MCF 10A (cell line): ENCODE measurements at regions not wholly inside any gene's neighbourhood (a gene's known extent, or its start where the extent isn't known, plus 50 kb on each side); places are given as distances from the start of the nearest gene placed in this dataset.

Source experiments
- BruUV-seq: library from RNA; stranded (reverse); fragments of 400-500 nt; replicated peaks from 2 replicates; lab custom pipeline; 2021; lab: Mats Ljungman, UMichigan
- CTCF ChIA-PET: fragments of 300-600 bp; sonication (Branson Sonifier 250); formaldehyde crosslinking; extraction: SDS; loops from one replicate; lab custom pipeline; 2021; ENCODE audit warnings: antibody characterized with exemption, inconsistent platforms; lab: Yijun Ruan, JAX
- POLR2A ChIA-PET: fragments of 300-600, 350-650 bp; sonication (Branson Sonifier 250); formaldehyde crosslinking; extraction: SDS; loops from one replicate; lab custom pipeline; 2020; ENCODE audit warnings: antibody characterized with exemption, inconsistent platforms; lab: Yijun Ruan, JAX
- DNase-seq: peaks from one replicate; pipeline ENCODE4 v3.0.0-alpha.2; 2018; ENCODE audit not compliant: unreplicated experiment
- H3K27ac Mint-ChIP-seq: one replicate; pipeline ENCODE4 v1.8.0; 2022; ENCODE audit warnings: mild to moderate bottlenecking, low read depth, mixed read lengths; ENCODE audit not compliant: unreplicated experiment
- H3K27me3 Mint-ChIP-seq: one replicate; pipeline ENCODE4 v1.8.0; 2022; ENCODE audit warnings: mixed read lengths; ENCODE audit not compliant: insufficient read depth, unreplicated experiment
- H3K36me3 Mint-ChIP-seq: one replicate; pipeline ENCODE4 v1.8.0; 2022; ENCODE audit warnings: mild to moderate bottlenecking, moderate library complexity, mixed read lengths; ENCODE audit not compliant: insufficient read depth, unreplicated experiment
- H3K4me1 Mint-ChIP-seq: one replicate; pipeline ENCODE4 v1.8.0; 2022; ENCODE audit warnings: mixed read lengths; ENCODE audit not compliant: insufficient read depth, unreplicated experiment
- H3K4me3 Mint-ChIP-seq: one replicate; pipeline ENCODE4 v1.8.0; 2022; ENCODE audit warnings: mild to moderate bottlenecking, moderate library complexity, mixed read lengths; ENCODE audit not compliant: unreplicated experiment
- H3K9me3 Mint-ChIP-seq: one replicate; pipeline ENCODE4 v1.8.0; 2022; ENCODE audit warnings: mixed read lengths; ENCODE audit not compliant: unreplicated experiment
- intact Hi-C: fragments of 100-400 bp; cut with micrococcal nuclease; formaldehyde crosslinking; loops from 2 replicates; pipeline ENCODE4 v1.14.1; 2022
- TF ChIP-seq, protein P1 (sequence below): fragments of 200-600 bp; IDR thresholded peaks from one replicate; pipeline ENCODE4 v1.8.0; 2022; ENCODE audit warnings: antibody characterized with exemption, mild to moderate bottlenecking; ENCODE audit not compliant: unreplicated experiment

DNA sequence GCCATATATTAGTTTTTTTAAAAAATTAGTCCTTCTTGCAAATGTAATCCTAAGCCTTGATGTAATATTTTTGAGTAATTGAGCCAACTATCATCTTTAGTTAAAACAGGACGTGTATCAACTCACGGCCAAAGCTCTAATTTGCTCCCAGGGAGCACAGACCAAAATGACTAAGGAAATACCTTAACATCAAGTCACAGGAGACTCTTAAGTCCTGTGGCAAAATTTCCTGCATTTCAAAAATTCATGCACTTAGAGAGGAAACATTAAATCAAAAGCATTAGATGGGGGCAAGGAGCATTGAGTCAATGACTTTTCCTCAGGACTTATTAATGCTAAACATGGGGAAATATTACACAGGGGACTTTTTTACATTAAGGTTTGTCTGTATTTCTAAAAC is 276.0 kb downstream of the MFSD1 start:
- no peaks in the 10 kb centered on the region for H3K4me1 Mint-ChIP-seq
- peaks cover 16% of the 10 kb centered on the region for H3K27me3 Mint-ChIP-seq
- POLR2A ChIA-PET: no interaction called here
- no peak overlapping the region for H3K4me3 Mint-ChIP-seq
- DNase-seq: peak; percentile 41
- CTCF ChIA-PET: no interaction called here
- H3K9me3 Mint-ChIP-seq: peaks cover 5% of the 10 kb centered on the region
- no peaks in the 10 kb centered on the region for H3K36me3 Mint-ChIP-seq
- H3K27ac Mint-ChIP-seq: no peak overlapping the region
- BruUV-seq: no TSS peak
- TF ChIP-seq, protein P1, sequence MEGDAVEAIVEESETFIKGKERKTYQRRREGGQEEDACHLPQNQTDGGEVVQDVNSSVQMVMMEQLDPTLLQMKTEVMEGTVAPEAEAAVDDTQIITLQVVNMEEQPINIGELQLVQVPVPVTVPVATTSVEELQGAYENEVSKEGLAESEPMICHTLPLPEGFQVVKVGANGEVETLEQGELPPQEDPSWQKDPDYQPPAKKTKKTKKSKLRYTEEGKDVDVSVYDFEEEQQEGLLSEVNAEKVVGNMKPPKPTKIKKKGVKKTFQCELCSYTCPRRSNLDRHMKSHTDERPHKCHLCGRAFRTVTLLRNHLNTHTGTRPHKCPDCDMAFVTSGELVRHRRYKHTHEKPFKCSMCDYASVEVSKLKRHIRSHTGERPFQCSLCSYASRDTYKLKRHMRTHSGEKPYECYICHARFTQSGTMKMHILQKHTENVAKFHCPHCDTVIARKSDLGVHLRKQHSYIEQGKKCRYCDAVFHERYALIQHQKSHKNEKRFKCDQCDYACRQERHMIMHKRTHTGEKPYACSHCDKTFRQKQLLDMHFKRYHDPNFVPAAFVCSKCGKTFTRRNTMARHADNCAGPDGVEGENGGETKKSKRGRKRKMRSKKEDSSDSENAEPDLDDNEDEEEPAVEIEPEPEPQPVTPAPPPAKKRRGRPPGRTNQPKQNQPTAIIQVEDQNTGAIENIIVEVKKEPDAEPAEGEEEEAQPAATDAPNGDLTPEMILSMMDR: no peak
- intact Hi-C loops: no loop called here

DNA sequence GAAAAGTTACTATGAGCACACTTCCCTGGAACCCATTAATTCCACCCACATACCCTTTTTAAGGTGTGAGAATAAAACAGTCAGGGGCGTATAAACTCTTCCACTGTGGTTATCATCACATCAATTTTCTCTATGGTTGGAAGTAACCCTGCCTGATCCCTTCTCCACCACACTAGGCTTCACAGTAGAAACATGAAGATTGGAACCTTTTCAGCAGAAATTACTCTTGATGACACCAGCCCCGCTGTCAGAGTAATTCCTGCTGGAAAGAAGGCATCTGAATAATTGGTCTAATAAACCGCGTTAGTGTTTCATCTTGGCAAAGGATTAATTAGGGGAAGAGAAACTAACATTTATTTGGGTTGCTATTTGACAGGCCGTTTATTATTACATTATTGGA is 278.4 kb downstream of the MFSD1 start:
- ChIA-PET POLR2A (no interaction called here), CTCF (no interaction called here)
- intact Hi-C loops: no loop called here
- H3K4me1 Mint-ChIP-seq: no peaks in the 10 kb centered on the region
- H3K27me3 Mint-ChIP-seq: no peaks in the 10 kb centered on the region
- no peak overlapping the region for H3K27ac Mint-ChIP-seq
- TF ChIP-seq, protein P1: no peak
- peaks cover 5% of the 10 kb centered on the region for H3K9me3 Mint-ChIP-seq
- no peaks in the 10 kb centered on the region for H3K36me3 Mint-ChIP-seq
- BruUV-seq: no TSS peak
- no peak for DNase-seq
- no peak overlapping the region for H3K4me3 Mint-ChIP-seq

DNA sequence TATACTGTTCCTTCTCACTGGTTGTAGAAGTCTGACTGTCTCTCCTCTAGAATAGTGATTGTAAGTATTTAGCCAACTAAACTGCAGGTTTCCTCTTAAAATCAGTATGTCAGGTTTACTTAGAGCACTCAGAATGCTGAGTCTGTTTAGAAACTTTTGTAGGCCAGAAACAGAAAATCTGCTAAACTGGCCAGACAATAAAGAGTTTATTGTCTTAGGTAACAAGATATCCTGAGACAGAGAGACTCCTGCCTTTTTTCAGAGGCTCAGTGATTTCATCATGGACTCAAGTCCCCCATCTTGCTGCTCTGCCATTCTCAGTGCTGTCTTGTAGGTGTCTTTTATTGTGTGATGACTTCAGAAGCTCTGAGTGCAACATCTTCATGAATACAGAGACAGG is 279.0 kb downstream of the MFSD1 start:
- Mint-ChIP-seq H3K27ac (no peak overlapping the region), H3K4me1 (no peaks in the 10 kb centered on the region), H3K27me3 (no peaks in the 10 kb centered on the region), H3K36me3 (no peaks in the 10 kb centered on the region), H3K4me3 (no peak overlapping the region), H3K9me3 (peaks cover 5% of the 10 kb centered on the region)
- ChIA-PET POLR2A (no interaction called here), CTCF (no interaction called here)
- intact Hi-C loops: no loop called here
- TF ChIP-seq, protein P1: no peak
- no TSS peak for BruUV-seq
- no peak for DNase-seq

DNA sequence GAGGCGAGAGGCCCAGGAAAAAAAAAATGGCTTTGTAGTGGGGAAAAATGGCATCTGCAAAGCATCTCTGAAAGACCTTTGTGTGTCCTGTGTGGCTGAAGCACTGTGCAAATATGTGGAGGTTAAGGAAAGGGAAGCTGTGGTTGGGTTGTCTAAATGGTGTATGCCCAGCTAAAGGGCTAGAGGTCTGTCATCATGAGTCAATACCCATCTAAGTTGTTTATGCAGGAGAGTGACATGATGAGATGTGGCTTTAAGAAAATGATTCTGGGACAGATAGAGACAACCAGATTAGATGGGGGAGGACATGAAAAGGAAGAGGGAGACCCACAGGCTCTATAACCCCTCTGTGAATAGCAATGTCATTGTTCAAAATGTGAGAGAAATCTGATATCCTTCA is 280.7 kb downstream of the MFSD1 start:
- no TSS peak for BruUV-seq
- Mint-ChIP-seq H3K4me1 (no peaks in the 10 kb centered on the region), H3K36me3 (no peaks in the 10 kb centered on the region), H3K27me3 (no peaks in the 10 kb centered on the region), H3K27ac (no peak overlapping the region), H3K4me3 (no peak overlapping the region), H3K9me3 (peaks cover 5% of the 10 kb centered on the region)
- intact Hi-C loops: no loop called here
- DNase-seq: no peak
- TF ChIP-seq, protein P1: no peak
- CTCF ChIA-PET: interaction anchor here (0.5 kb wide), 1 partner anchor 1949 kb away, joined by 3 read pairs; no protein-coding TSS in a partner anchor
- POLR2A ChIA-PET: no interaction called here
